ENCODE measurements at regions not wholly inside any gene's neighbourhood (a gene's known extent, or its start where the extent isn't known, plus 50 kb on each side); places are given as distances from the start of the nearest gene placed in this dataset.
"Not testable (repeated sequence)": the region's sequence is repeated elsewhere in the genome, so short reads cannot be mapped to it uniquely, and the experiment has no call there.

DNA sequence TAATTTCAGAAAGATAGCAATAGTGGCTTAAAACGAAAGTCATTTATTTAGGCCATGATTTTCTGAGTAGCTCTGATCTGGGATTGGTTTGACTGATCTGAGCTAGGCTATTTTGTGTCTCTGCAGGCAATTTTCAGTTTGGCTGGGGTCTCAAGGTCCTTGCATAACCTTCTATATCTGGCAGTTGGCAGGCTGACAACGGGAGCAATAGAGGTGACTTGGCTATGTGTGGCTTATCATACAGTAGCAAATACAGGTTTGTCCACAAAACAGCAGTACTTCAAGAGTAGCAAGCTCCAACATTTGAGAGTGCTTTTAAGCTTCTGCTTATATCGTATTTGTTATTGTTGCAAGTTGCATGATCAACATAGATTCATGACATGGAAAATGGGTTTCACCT lies 1167.3 kb upstream of the CELF2 start:
- Histone ChIP-seq H3K79me2 (ENCODE audit: insufficient read depth, low read length) (no peaks in the 10 kb centered on the region), H4K20me1 (ENCODE audit: low read depth, low read length) (no peaks in the 10 kb centered on the region), H2AFZ (ENCODE audit: low read depth, low read length, severe bottlenecking) (no peak overlapping the region), H3K36me3 (ENCODE audit: low read length) (no peaks in the 10 kb centered on the region), H3K4me2 (ENCODE audit: low read depth, low read length, poor library complexity, severe bottlenecking) (no peak overlapping the region), H3K9me3 (ENCODE audit: insufficient read depth, low read length) (no peaks in the 10 kb centered on the region; the same call in 1 of the 2 replicates), H3K27ac (ENCODE audit: low read depth, low read length) (no peak overlapping the region), H3K9me2 (replicated peaks; ENCODE audit: insufficient read depth, low read length) (no peaks in the 10 kb centered on the region), H3K27me3 (ENCODE audit: low read length) (no peaks in the 10 kb centered on the region), H3K4me3 (ENCODE audit: insufficient read depth, low read length, poor library complexity, severe bottlenecking) (no peak overlapping the region), H3F3A (ENCODE audit: insufficient read depth) (no peaks in the 10 kb centered on the region), H3K9ac (ENCODE audit: low read length) (no peak overlapping the region)
- TF ChIP-seq, protein P1, sequence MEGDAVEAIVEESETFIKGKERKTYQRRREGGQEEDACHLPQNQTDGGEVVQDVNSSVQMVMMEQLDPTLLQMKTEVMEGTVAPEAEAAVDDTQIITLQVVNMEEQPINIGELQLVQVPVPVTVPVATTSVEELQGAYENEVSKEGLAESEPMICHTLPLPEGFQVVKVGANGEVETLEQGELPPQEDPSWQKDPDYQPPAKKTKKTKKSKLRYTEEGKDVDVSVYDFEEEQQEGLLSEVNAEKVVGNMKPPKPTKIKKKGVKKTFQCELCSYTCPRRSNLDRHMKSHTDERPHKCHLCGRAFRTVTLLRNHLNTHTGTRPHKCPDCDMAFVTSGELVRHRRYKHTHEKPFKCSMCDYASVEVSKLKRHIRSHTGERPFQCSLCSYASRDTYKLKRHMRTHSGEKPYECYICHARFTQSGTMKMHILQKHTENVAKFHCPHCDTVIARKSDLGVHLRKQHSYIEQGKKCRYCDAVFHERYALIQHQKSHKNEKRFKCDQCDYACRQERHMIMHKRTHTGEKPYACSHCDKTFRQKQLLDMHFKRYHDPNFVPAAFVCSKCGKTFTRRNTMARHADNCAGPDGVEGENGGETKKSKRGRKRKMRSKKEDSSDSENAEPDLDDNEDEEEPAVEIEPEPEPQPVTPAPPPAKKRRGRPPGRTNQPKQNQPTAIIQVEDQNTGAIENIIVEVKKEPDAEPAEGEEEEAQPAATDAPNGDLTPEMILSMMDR (IDR thresholded peaks at IDR 0.05; ENCODE audit: insufficient read depth, low read length, poor library complexity, severe bottlenecking), result no peak
- no peak for TF ChIP-seq EZH2phosphoT487 (conservative IDR thresholded peaks at IDR 0.05; ENCODE audit: low read length)

DNA sequence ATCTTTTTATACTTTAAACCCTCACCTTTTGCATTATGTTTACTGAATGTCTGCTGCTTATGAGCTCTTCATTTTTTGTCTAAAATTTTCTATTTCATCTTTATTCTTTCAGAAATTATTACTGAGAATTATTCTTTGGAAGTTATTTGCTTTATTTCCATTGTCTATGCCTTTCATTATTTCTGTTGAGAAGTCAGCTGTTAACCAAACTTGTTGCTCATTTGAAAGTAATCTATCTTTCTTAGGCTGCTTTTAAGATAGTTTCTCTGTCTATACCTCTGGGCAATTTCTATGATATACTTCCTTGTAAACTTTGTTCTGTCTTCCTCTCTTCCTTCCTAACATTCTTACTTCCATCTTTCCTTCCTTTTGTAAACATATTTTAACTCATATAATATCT lies 1165.9 kb upstream of the CELF2 start:
- Histone ChIP-seq H2AFZ (ENCODE audit: low read depth, low read length, severe bottlenecking) (no peak overlapping the region), H3K4me3 (ENCODE audit: insufficient read depth, low read length, poor library complexity, severe bottlenecking) (no peak overlapping the region), H3K9me3 (ENCODE audit: insufficient read depth, low read length) (no peaks in the 10 kb centered on the region; the same call in 1 of the 2 replicates), H3K9me2 (replicated peaks; ENCODE audit: insufficient read depth, low read length) (no peaks in the 10 kb centered on the region), H3F3A (ENCODE audit: insufficient read depth) (no peaks in the 10 kb centered on the region), H3K4me2 (ENCODE audit: low read depth, low read length, poor library complexity, severe bottlenecking) (no peak overlapping the region), H3K27me3 (ENCODE audit: low read length) (no peaks in the 10 kb centered on the region), H3K9ac (ENCODE audit: low read length) (no peak overlapping the region), H4K20me1 (ENCODE audit: low read depth, low read length) (no peaks in the 10 kb centered on the region), H3K36me3 (ENCODE audit: low read length) (no peaks in the 10 kb centered on the region), H3K27ac (ENCODE audit: low read depth, low read length) (no peak overlapping the region), H3K79me2 (ENCODE audit: insufficient read depth, low read length) (no peaks in the 10 kb centered on the region)
- TF ChIP-seq, protein P1 (IDR thresholded peaks at IDR 0.05; ENCODE audit: insufficient read depth, low read length, poor library complexity, severe bottlenecking), result no peak
- TF ChIP-seq EZH2phosphoT487 (conservative IDR thresholded peaks at IDR 0.05; ENCODE audit: low read length), result no peak

DNA sequence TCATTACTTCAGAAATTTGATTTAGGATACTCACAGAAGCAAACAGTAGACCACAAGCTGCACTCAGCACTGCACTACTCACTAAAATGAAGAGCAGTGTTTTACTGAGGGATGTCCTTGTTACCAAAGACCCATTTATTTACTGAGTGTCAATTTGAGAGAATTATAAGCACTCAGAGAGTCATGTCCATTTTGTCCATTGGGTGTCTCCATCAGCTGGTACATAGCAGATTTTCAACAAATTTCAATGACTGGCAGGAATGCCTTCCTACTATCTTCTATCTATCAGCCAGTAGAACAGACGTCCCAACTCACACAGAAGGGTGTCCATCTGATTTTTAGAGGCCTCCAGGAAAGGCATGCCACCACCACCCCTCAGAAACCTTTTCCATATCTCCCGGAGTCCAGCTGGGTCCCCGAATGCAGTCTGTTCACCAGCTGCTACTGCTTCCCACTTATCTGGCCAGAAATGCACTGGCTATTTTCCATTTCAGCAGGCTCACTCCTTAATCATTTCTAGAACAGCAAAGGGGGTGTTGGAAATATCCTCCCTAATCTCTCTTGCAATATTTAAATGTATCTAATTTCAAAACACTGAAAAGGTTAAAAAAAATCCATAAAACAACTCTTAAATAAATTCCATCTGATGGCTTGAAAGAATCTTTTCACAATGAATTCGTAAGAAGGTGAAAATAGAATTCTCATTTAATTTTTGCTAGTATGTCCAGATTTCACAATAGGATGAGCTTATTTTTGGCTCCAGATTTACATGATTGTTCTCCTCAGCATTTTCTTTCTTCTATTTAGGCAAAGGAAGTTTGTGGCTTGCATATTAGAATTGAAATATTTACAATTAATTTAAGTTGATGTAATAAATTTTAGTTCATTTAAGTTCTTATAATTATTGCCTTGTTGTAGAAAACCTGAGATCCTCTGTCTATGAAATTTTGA lies 1164.0 kb upstream of the CELF2 start:
- Histone ChIP-seq H3K27me3 (ENCODE audit: low read length) (no peaks in the 10 kb centered on the region), H3K4me2 (ENCODE audit: low read depth, low read length, poor library complexity, severe bottlenecking) (no peak overlapping the region), H2AFZ (ENCODE audit: low read depth, low read length, severe bottlenecking) (no peak overlapping the region), H4K20me1 (ENCODE audit: low read depth, low read length) (no peaks in the 10 kb centered on the region), H3K9me2 (replicated peaks; ENCODE audit: insufficient read depth, low read length) (no peaks in the 10 kb centered on the region), H3F3A (ENCODE audit: insufficient read depth) (no peaks in the 10 kb centered on the region), H3K4me3 (ENCODE audit: insufficient read depth, low read length, poor library complexity, severe bottlenecking) (no peak overlapping the region), H3K9ac (ENCODE audit: low read length) (no peak overlapping the region), H3K9me3 (ENCODE audit: insufficient read depth, low read length) (no peaks in the 10 kb centered on the region; the same call in 1 of the 2 replicates), H3K79me2 (ENCODE audit: insufficient read depth, low read length) (no peaks in the 10 kb centered on the region), H3K27ac (ENCODE audit: low read depth, low read length) (no peak overlapping the region), H3K36me3 (ENCODE audit: low read length) (no peaks in the 10 kb centered on the region)
- TF ChIP-seq, protein P1 (IDR thresholded peaks at IDR 0.05; ENCODE audit: insufficient read depth, low read length, poor library complexity, severe bottlenecking), result no peak
- TF ChIP-seq EZH2phosphoT487 (conservative IDR thresholded peaks at IDR 0.05; ENCODE audit: low read length), result no peak

DNA sequence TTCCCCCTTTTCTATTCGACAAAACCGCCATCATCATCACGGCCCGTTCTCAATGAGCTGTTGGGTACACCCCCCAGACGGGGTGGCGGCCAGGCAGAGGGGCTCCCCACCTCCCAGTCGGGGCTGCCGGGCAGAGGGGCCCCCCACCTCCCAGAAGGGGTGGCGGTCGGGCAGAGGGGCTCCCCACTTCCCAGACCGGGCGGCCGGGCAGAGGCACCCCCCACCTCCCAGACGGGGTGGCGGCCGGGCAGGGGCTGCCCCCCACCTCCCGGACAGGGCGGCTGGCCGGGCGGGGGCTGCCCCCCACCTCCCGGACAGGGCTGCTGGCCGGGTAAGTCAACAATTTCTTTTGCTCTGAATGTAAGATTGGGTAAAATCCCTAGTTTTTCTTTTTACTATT lies 1162.2 kb upstream of the CELF2 start:
- H3F3A ChIP-seq (ENCODE audit: insufficient read depth); H3K9ac ChIP-seq (ENCODE audit: low read length); H3K36me3 ChIP-seq (ENCODE audit: low read length); H3K27me3 ChIP-seq (ENCODE audit: low read length); H3K4me2 ChIP-seq (ENCODE audit: low read depth, low read length, poor library complexity, severe bottlenecking); H2AFZ ChIP-seq (ENCODE audit: low read depth, low read length, severe bottlenecking); H3K27ac ChIP-seq (ENCODE audit: low read depth, low read length); H3K4me3 ChIP-seq (ENCODE audit: insufficient read depth, low read length, poor library complexity, severe bottlenecking); H3K9me2 ChIP-seq (replicated peaks; ENCODE audit: insufficient read depth, low read length); H4K20me1 ChIP-seq (ENCODE audit: low read depth, low read length); H3K9me3 ChIP-seq (ENCODE audit: insufficient read depth, low read length); H3K79me2 ChIP-seq (ENCODE audit: insufficient read depth, low read length): not testable (repeated sequence)
